ENCODE measurements at regions not wholly inside any gene's neighbourhood (a gene's known extent, or its start where the extent isn't known, plus 50 kb on each side); places are given as distances from the start of the nearest gene placed in this dataset.

- H3K9me3 Mint-ChIP-seq = no peaks in the 10 kb centered on the region
These were observed 518.1 kb downstream of the FSCB start for GRCh38 chr14:43988989-43989388.

GRCh38 chr14:43983721-43984120 lies 523.4 kb downstream of the FSCB start:
- Mint-ChIP-seq H3K27me3 (no peaks in the 10 kb centered on the region), H3K4me1 (no peaks in the 10 kb centered on the region), H3K27ac (no peak overlapping the region), H3K9me3 (peaks cover 10% of the 10 kb centered on the region), H3K36me3 (ENCODE audit: low read depth) (no peaks in the 10 kb centered on the region), H3K4me3 (no peak overlapping the region)
- ChIA-PET POLR2A (no interaction called here), CTCF (no interaction called here)
- DNase-seq (no peak), ATAC-seq (ENCODE audit: low read depth) (no peak)
- TF ChIP-seq CTCF (IDR thresholded peaks at IDR 0.05) = no peak
- intact Hi-C loops (cut with micrococcal nuclease) = no loop called here

More at GRCh38 chr14:43988989-43989388, 518.1 kb downstream of the FSCB start:
- H3K27me3 Mint-ChIP-seq = no peaks in the 10 kb centered on the region
- H3K4me1 Mint-ChIP-seq = no peaks in the 10 kb centered on the region
- intact Hi-C loops (cut with micrococcal nuclease) = no loop called here
- H3K4me3 Mint-ChIP-seq = no peak overlapping the region
- ATAC-seq (ENCODE audit: low read depth) (no peak), DNase-seq (no peak)
- TF ChIP-seq CTCF (IDR thresholded peaks at IDR 0.05) = no peak
- no peaks in the 10 kb centered on the region for H3K36me3 Mint-ChIP-seq (ENCODE audit: low read depth)
- H3K27ac Mint-ChIP-seq = no peak overlapping the region
- POLR2A ChIA-PET = no interaction called here
- CTCF ChIA-PET = no interaction called here

- Mint-ChIP-seq H3K4me3 (no peak overlapping the region), H3K36me3 (ENCODE audit: low read depth) (no peaks in the 10 kb centered on the region), H3K4me1 (no peaks in the 10 kb centered on the region), H3K27ac (no peak overlapping the region), H3K9me3 (peaks cover 12% of the 10 kb centered on the region), H3K27me3 (no peaks in the 10 kb centered on the region)
- intact Hi-C loops (cut with micrococcal nuclease) = no loop called here
- DNase-seq (no peak), ATAC-seq (ENCODE audit: low read depth) (no peak)
- CTCF ChIA-PET = no interaction called here
- POLR2A ChIA-PET = no interaction called here
- no peak for TF ChIP-seq CTCF (IDR thresholded peaks at IDR 0.05)
These were observed 525.8 kb downstream of the FSCB start for GRCh38 chr14:43981135-43981768.

GRCh38 chr14:43956741-43957140 lies 550.3 kb downstream of the FSCB start:
- H3K4me1 Mint-ChIP-seq = no peaks in the 10 kb centered on the region
- no peaks in the 10 kb centered on the region for H3K36me3 Mint-ChIP-seq (ENCODE audit: low read depth)
- no peaks in the 10 kb centered on the region for H3K9me3 Mint-ChIP-seq
- ChIA-PET POLR2A (no interaction called here), CTCF (no interaction called here)
- TF ChIP-seq CTCF (IDR thresholded peaks at IDR 0.05) = no peak
- no peak overlapping the region for H3K4me3 Mint-ChIP-seq
- ATAC-seq (ENCODE audit: low read depth) (no peak), DNase-seq (no peak)
- no peak overlapping the region for H3K27ac Mint-ChIP-seq
- intact Hi-C loops (cut with micrococcal nuclease) = no loop called here
- no peaks in the 10 kb centered on the region for H3K27me3 Mint-ChIP-seq

GRCh38 chr14:43949400-43949799 lies 557.7 kb downstream of the FSCB start:
- Mint-ChIP-seq H3K27ac (no peak overlapping the region), H3K27me3 (no peaks in the 10 kb centered on the region), H3K4me3 (no peak overlapping the region), H3K4me1 (no peaks in the 10 kb centered on the region), H3K9me3 (no peaks in the 10 kb centered on the region), H3K36me3 (ENCODE audit: low read depth) (no peaks in the 10 kb centered on the region)
- CTCF ChIA-PET = no interaction called here
- POLR2A ChIA-PET = no interaction called here
- ATAC-seq (ENCODE audit: low read depth) (no peak), DNase-seq (no peak)
- TF ChIP-seq CTCF (IDR thresholded peaks at IDR 0.05) = no peak
- intact Hi-C loops (cut with micrococcal nuclease) = no loop called here
